Lower lobe of right lung (tissue), 2 donors: ENCODE measurements at regions not wholly inside any gene's neighbourhood (a gene's known extent, or its start where the extent isn't known, plus 50 kb on each side); places are given as distances from the start of the nearest gene placed in this dataset.

Source experiments
- ATAC-seq, 2 donors: fragments of 200-7000 bp; cut with Tn5 transposase; one replicate each; pipeline ENCODE4 v1.9.1; 2020 to 2022; ENCODE audit warnings: mild to moderate bottlenecking in 2 of 2, moderate library complexity in 2 of 2
- DNase-seq: peaks from one replicate; pipeline ENCODE4 v3.0.0-alpha.2; 2020
- H3K27ac ChIP-seq: fragments of 200-600 bp; one replicate; pipeline ENCODE4 v1.8.0; 2022
- H3K27me3 ChIP-seq: fragments of 200-600 bp; one replicate; pipeline ENCODE4 v1.8.0; 2022; ENCODE audit warnings: low read depth
- H3K36me3 ChIP-seq: fragments of 200-600 bp; one replicate; pipeline ENCODE4 v1.8.0; 2022; ENCODE audit warnings: mild to moderate bottlenecking
- H3K4me1 ChIP-seq: fragments of 200-600 bp; one replicate; pipeline ENCODE4 v1.8.0; 2022
- H3K4me3 ChIP-seq: fragments of 200-600 bp; one replicate; pipeline ENCODE4 v1.8.0; 2022; ENCODE audit warnings: mild to moderate bottlenecking
- H3K9me3 ChIP-seq: fragments of 200-600 bp; one replicate; pipeline ENCODE4 v1.8.0; 2022
- CTCF ChIP-seq: fragments of 200-600 bp; IDR thresholded peaks from one replicate; pipeline ENCODE4 v1.8.0; 2022; ENCODE audit warnings: antibody characterized with exemption, mild to moderate bottlenecking
- intact Hi-C: fragments of 100-400 bp; cut with DNase I; formaldehyde crosslinking; loops from one replicate; pipeline ENCODE4 v1.11.0; 2022
- donor health status: DM: no; HTN: yes; CAD: no; lungs with severe emphysema.

GRCh38 chr1:172959571-172959970, 91.2 kb downstream of the TNFSF18 start:
- H3K27ac ChIP-seq: no peak overlapping the region
- DNase-seq (no peak), ATAC-seq (no peak)
- H3K9me3 ChIP-seq: no peaks in the 10 kb centered on the region
- intact Hi-C loops: no loop called here
- no peaks in the 10 kb centered on the region for H3K27me3 ChIP-seq
- H3K4me1 ChIP-seq: no peaks in the 10 kb centered on the region
- H3K4me3 ChIP-seq: no peak overlapping the region
- no peak for TF ChIP-seq CTCF
- no peaks in the 10 kb centered on the region for H3K36me3 ChIP-seq

- Histone ChIP-seq H3K4me3 (no peak overlapping the region), H3K27me3 (no peaks in the 10 kb centered on the region), H3K27ac (no peak overlapping the region), H3K9me3 (no peaks in the 10 kb centered on the region), H3K4me1 (no peaks in the 10 kb centered on the region), H3K36me3 (no peaks in the 10 kb centered on the region)
- TF ChIP-seq CTCF: no peak
- no peak for DNase-seq
- ATAC-seq: no peak
- intact Hi-C loops: no loop called here
These were observed 90.7 kb downstream of the TNFSF18 start for GRCh38 chr1:172960019-172960418.

- no peaks in the 10 kb centered on the region for H3K36me3 ChIP-seq
- intact Hi-C loops: no loop called here
- no peaks in the 10 kb centered on the region for H3K27me3 ChIP-seq
- DNase-seq: no peak
- peak in 1 of 2 donors; percentile 53 for ATAC-seq
- no peak for TF ChIP-seq CTCF
- no peaks in the 10 kb centered on the region for H3K9me3 ChIP-seq
- no peak overlapping the region for H3K4me3 ChIP-seq
- H3K4me1 ChIP-seq: no peaks in the 10 kb centered on the region
- H3K27ac ChIP-seq: no peak overlapping the region
These were observed 90.1 kb downstream of the TNFSF18 start for GRCh38 chr1:172960454-172961208.

GRCh38 chr1:172964864-172965263, 85.9 kb downstream of the TNFSF18 start:
- no peak for ATAC-seq
- no peak for DNase-seq
- TF ChIP-seq CTCF: no peak
- no peak overlapping the region for H3K4me3 ChIP-seq
- no peak overlapping the region for H3K27ac ChIP-seq
- no peaks in the 10 kb centered on the region for H3K36me3 ChIP-seq
- no peaks in the 10 kb centered on the region for H3K27me3 ChIP-seq
- intact Hi-C loops: no loop called here
- no peaks in the 10 kb centered on the region for H3K4me1 ChIP-seq
- H3K9me3 ChIP-seq: no peaks in the 10 kb centered on the region

- no peaks in the 10 kb centered on the region for H3K36me3 ChIP-seq
- H3K4me3 ChIP-seq: no peak overlapping the region
- no peaks in the 10 kb centered on the region for H3K27me3 ChIP-seq
- DNase-seq (no peak), ATAC-seq (no peak)
- intact Hi-C loops: no loop called here
- H3K4me1 ChIP-seq: no peaks in the 10 kb centered on the region
- no peak overlapping the region for H3K27ac ChIP-seq
- TF ChIP-seq CTCF: no peak
- no peaks in the 10 kb centered on the region for H3K9me3 ChIP-seq
These were observed 83.7 kb downstream of the TNFSF18 start for GRCh38 chr1:172966844-172967540.
